SIG-M5 treated with dmso at 0.1 percent for 504 hours (cell line): ENCODE measurements at regions not wholly inside any gene's neighbourhood (a gene's known extent, or its start where the extent isn't known, plus 50 kb on each side); places are given as distances from the start of the nearest gene placed in this dataset.

Experiments used
- DNase-seq: peaks from one replicate; lab custom pipeline; 2025; ENCODE audit not compliant: unreplicated experiment; lab: John Stamatoyannopoulos, UW

DNA sequence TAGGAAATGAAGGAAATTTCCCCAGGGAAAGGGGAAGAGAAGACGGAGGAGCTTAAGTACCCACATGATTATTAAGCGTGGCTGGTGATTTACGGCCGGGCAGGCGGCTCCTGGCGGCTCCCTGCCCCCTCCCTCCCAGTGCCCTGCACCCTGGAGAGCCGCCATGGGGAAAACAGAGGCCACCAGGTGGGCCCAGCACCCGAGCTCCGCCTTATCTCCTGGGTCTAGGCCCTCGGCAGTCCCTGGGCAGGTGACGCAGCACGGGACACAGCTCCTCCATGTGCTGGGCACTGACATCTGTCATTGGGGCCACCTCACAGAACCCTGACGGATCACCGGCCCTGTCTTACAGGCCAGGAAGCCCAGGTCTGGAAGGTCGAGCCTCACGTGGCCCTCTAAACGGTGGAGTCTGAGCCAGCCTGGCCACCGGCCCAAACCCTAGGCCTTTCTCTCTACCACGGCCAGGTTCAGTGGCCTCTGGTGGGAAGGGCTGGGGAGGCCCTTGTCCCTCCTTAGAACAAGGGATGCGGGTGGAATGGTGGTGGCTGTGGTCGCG, 60.2 kb upstream of the PPARA start:
- no peak for DNase-seq

DNA sequence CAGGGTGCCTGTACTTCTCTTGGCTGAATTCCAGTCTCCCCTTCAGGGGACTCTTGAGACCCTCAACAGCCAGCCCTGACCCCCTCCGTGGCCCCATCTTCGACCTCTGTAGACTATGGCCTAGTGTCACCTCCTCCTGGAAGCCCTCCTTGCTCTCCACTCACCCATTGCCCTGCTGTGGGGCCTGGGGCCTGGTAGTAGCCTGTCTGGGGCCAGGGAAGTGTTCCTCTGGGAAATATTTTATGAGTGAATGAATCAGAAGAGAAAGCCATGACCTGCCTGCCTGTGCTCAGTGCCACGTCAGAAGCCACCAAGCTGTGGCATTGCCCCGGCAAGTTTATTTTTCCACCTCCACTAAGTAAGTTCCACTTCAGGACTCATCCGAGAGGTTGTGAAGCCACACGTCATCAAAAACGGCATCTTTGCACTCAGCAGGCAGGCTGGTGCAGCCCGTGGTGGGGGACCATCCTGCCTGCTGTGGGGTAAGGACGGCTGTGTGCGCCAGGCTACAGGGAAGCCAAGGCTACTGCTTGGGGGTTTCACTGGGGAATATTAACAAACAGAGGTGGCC, 59.6 kb upstream of the PPARA start:
- no peak for DNase-seq

DNA sequence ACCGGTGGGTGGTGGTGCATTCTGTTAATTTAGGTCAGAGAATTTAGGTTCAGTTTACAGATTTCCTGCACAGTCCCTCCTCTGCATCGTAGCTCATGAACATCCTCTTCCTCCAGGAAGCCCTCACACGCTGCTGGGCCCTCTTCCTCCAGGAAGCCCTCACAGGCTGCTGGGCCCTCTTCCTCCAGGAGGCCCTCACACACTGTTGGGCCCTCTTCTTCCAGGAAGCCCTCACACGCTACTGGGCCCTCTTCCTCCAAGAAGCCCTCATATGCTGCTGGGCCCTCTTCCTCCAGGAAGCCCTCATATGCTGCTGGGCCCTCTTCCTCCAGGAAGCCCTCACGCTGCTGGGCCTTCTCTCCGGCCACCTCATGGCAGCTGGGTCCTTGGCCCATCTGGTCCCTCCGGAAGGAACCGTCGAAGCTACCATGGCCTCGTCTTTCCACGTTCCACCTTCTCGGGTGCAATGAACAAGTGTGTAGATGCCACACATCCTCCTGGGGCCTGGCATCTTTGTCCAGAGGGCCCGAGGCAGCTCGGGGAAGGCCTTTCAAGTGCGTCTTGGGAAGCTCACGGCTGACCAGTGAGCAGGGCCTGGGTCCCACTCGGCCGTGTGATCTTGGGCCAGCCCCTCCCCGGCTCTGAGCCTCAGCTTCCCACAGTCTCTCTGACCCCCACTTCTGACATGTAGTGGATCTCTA, 58.9 kb upstream of the PPARA start:
- no peak for DNase-seq

- DNase-seq = no peak
Observed at GRCh38 chr22:46092011-46092410, 58.3 kb upstream of the PPARA start.

- DNase-seq = no peak
Observed at GRCh38 chr22:46092670-46093410, 57.5 kb upstream of the PPARA start.

GRCh38 chr22:46093796-46094195, 56.5 kb upstream of the PPARA start:
- no peak for DNase-seq

DNA sequence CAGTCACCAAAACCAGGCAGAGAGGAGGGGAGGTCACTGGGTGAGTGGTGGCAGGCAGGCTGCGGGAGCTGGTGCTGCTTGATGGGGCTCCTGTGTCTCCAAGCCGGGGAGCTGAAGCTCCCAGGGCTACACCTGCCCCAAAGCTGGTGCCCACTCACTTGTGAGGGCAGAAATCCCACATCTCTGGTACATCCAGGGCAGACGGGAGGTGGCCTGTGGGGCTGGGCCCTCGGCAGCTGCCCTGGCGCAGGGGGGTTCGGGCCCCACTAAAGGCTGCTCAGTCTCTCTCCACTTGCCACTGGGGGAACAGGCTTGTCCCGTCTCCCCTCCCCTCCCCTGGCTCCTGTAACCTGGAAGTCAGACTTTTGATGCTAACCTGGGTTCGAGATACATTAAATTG, 55.6 kb upstream of the PPARA start:
- no peak for DNase-seq

GRCh38 chr22:46096051-46096450, 54.3 kb upstream of the PPARA start:
- DNase-seq = no peak

GRCh38 chr22:46096706-46097230, 53.6 kb upstream of the PPARA start:
- DNase-seq = no peak

GRCh38 chr22:46097268-46097900, 52.9 kb upstream of the PPARA start:
- no peak for DNase-seq

DNA sequence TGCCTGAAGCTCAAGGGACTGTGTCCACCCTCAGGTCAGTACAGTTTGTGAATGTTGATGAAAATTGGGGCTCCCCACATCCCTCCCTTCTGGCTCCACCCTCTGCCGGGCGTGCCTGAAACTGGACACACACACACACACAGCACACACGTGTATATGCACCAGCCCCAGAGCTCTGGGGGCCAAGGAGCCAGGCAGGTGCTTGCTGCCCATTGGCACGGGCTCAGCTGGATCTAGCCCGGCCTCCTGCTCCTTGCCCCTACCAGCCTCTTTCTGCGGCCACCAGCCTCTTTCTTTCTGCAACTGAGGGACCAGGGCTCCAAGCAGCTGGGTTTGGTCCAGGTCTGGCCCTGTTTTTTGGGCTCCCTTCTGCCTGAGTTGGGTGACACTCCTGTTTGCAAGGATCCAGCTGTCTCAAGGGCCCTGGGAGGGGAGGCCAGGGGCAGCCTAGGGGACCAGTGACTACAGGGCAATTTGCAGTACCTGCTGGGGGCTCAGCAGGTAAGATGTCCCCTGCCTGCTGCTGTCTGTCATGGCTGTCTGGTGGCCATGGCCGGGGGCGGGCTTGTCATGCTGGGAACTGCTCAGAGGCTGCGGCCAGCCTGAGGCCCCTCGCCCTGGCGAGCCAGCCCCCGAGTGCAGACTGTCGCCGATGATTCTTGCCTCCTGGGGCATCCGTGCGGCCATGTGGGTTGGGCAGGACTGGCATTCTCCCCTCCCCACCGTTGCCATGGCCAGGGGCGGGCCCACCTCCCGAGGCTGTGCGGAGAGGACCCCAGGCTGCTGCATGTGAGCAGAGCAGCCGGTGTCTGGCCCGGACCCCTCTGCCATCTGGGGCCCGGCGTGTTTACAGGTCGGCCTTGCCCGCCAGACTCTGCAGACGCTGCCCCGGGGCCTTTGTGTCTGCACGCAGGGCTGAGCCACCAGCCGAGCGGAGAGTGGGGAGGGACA, 51.5 kb upstream of the PPARA start:
- no peak for DNase-seq

- DNase-seq = no peak
Observed at GRCh38 chr22:46099740-46100139, 50.6 kb upstream of the PPARA start.

DNA sequence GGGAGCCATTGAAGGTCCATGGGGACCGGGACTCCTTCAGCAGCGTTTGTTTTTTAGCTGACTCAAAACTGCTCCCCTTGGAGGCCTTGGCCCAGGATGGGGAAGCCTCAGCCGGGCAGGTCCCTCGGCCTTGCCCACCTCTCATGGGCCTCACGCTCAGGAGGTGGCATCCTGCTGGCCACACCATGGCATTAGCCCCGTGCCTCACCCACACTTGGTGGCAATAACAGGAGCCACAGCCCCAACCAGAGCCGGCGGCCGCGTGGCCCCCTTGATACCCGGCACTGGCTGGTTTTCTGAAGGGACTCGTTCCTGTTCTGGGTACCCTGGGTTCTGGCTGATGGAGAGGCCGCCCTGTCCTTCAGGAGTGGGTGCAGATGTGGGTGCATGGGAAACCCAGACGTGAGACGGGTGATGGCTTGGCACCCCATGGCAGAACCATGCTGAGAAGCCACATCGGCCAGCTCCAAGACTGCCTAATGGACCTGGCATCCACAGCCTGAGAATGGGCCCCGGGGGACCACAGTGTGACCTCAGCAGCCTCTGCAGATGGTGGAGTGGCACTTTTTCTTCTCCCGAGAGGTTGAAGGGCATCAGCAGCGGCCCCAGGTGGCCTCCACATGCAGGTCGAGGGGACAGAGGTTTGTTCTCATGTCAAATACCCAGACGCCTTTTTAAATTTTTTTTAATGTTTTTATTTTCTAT, 49.8 kb upstream of the PPARA start:
- DNase-seq = no peak
